Epithelial cell of esophagus (primary cell): ENCODE measurements at regions not wholly inside any gene's neighbourhood (a gene's known extent, or its start where the extent isn't known, plus 50 kb on each side); places are given as distances from the start of the nearest gene placed in this dataset.

Experiments used
- DNase-seq: peaks from one replicate; pipeline ENCODE4 v3.0.0; 2010; ENCODE audit warnings: low read depth
- H3K4me3 ChIP-seq: 2 replicates; pipeline ENCODE4 v1.5.1; 2011; ENCODE audit warnings: mild to moderate bottlenecking, low read length, control low read depth
- TF ChIP-seq, protein P1 (sequence below): IDR thresholded peaks from 2 replicates; pipeline ENCODE4 v1.5.1; 2011; ENCODE audit warnings: low read depth, mild to moderate bottlenecking, low read length, control low read depth, inconsistent platforms; ENCODE audit not compliant: insufficient read depth; ENCODE audit errors: missing control alignments

DNA sequence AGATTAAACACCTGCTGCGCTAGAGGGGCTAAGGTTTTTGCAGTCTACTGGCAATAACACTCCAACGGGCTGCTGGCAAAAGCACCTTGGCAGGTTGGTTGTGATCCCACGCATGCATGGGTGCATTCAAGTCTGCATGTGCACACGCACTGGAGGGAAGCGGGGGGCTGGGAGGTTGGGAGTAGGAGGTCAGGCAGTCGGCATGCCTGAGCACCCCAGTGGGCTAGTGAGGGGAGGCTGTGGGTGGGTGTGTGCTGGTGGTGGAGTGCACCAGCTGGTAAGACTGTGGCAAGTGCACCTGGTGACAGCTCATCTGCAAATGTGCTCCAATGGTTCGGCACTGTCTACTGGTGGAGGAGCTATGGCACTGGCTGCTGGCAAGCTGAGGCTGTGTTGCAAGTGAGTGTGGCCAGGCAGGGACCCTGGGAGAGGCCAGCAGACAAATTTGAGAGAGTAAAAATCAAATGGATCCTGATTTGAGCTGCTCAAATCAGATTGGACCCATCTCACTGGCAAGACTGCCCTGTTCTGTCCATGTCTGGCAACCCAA lies 460.6 kb upstream of the DSEL start:
- TF ChIP-seq, protein P1, sequence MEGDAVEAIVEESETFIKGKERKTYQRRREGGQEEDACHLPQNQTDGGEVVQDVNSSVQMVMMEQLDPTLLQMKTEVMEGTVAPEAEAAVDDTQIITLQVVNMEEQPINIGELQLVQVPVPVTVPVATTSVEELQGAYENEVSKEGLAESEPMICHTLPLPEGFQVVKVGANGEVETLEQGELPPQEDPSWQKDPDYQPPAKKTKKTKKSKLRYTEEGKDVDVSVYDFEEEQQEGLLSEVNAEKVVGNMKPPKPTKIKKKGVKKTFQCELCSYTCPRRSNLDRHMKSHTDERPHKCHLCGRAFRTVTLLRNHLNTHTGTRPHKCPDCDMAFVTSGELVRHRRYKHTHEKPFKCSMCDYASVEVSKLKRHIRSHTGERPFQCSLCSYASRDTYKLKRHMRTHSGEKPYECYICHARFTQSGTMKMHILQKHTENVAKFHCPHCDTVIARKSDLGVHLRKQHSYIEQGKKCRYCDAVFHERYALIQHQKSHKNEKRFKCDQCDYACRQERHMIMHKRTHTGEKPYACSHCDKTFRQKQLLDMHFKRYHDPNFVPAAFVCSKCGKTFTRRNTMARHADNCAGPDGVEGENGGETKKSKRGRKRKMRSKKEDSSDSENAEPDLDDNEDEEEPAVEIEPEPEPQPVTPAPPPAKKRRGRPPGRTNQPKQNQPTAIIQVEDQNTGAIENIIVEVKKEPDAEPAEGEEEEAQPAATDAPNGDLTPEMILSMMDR = no peak
- DNase-seq = no peak
- H3K4me3 ChIP-seq = no peak overlapping the region

DNA sequence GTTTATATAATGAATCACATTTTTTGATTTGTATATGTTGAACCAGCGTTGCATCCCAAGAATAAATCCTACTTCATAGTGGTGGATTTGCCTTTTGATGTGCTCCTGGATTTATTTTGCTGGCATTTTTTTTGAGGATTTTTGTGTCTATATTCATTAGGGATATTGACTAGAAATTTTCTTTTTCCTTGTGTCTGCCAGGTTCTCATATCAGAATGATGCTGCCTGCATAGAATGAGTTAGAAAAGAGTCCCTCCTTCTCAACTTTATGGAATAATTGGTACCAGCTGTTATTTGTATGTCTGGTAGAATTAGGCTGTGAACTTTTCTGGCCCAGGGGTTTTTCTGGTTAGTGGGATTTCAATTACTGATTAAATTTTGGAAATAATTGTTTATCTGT lies 457.4 kb upstream of the DSEL start:
- TF ChIP-seq, protein P1 = no peak
- DNase-seq = no peak
- no peak overlapping the region for H3K4me3 ChIP-seq

DNA sequence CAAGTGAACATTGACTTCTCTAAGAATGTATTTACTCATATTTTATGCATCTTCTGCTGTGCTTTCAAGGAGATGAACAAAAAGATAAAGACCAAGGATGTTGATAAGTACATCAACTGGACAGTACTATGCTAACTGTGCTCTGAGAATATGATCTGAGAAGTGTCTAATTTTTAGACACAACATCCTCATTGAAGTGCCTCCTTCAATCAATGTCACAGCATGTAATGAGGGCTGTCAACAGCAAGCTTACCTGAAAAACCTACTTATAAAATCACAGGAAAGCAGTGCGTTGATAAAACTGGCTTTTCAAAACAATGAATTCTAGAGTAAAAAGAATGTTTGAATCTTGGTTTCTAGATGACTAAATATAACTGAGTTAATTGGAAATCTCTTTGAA lies 452.9 kb upstream of the DSEL start:
- H3K4me3 ChIP-seq = no peak overlapping the region
- TF ChIP-seq, protein P1 = no peak
- no peak for DNase-seq

DNA sequence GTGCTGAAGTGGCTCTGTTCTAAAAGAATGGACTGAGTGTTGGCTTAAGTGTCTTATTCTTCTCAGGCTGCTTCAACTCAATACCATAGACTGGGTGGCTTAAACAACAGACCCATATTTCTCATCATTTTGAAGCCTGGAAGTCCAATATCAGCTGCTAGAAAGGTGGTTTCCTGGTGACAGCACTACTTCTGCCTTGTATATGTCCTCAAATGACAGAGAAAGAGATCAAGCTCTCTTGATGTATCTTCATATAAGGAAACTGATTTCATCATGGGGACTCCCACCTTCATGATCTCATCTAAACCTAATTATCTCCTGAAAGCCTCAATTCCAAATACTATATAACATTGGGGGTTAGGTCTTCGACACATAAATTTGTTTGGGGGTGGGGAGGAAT lies 449.7 kb upstream of the DSEL start:
- DNase-seq = no peak
- TF ChIP-seq, protein P1 = no peak
- no peak overlapping the region for H3K4me3 ChIP-seq

DNA sequence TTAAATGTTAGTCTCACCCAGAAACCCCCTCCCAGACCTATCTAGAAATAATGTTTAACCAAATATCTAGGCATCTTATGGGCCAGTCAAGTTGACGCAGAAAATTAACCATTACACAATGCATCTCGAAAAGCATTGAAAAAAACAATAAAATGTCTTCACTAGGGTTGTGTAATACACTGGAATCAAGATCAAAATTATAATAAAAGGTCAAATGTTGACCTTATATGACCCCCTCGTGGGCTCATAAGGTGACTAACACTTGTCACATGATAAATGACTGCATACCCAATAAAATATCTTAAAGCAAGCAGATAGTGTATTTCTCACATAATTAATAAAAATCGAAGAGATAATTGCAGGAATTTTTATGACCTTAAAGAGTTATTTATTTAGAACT lies 447.9 kb upstream of the DSEL start:
- no peak for DNase-seq
- TF ChIP-seq, protein P1 = no peak
- no peak overlapping the region for H3K4me3 ChIP-seq

DNA sequence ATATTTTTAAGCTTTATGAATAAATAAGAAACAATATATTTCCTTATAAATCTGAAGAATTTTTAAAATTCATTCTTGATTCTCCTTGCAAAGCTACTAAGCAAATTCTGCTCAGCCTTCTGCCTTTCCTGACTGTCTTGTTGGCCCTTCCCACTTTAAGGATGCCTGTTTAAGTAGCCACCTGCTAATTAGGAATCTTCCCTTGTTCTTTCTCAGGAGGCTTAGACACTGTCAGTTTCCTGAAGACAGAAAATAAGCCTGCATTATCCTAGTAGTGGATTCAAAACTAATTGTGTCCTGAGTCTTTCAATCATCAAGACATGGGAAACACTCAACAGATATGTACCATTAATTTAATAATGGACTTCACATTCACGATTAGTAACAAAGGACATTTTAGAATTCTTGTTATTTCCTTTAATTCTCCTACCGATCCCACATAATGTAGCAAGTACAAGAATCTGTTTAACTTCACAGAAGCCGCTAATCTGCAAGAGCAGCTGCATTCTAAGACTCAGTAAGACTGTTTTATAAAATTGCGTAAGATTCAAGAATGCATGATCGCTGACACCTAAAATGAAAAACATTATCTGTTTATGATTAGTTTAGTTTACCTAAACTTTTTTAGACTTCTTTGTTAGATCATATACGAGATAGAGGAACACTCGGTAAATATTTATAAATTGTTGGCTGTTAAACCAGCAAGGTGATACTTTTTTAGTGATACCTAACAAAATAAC lies 445.4 kb upstream of the DSEL start:
- H3K4me3 ChIP-seq = no peak overlapping the region
- TF ChIP-seq, protein P1 = no peak
- DNase-seq = no peak

DNA sequence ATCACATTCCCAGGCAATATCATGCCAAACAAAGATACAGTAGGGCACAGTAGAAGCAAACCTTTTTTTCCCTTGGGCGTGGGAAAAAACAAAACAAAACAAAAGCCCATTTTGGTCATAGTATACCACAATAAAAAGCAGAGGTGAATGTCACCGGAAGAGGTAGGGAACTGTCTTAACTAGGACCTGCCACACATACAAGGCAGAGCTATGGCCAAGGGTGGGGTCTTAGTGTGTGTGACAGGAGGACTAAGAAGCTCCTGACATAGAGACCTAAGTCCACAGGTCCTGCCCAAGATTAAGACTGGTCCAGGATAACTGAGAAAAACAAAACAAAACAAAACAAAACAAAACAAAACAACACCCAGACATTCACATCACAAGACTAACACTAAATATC lies 441.2 kb upstream of the DSEL start:
- DNase-seq = no peak
- no peak overlapping the region for H3K4me3 ChIP-seq
- TF ChIP-seq, protein P1 = no peak
